ENCODE measurements at regions not wholly inside any gene's neighbourhood (a gene's known extent, or its start where the extent isn't known, plus 50 kb on each side); places are given as distances from the start of the nearest gene placed in this dataset.

DNA sequence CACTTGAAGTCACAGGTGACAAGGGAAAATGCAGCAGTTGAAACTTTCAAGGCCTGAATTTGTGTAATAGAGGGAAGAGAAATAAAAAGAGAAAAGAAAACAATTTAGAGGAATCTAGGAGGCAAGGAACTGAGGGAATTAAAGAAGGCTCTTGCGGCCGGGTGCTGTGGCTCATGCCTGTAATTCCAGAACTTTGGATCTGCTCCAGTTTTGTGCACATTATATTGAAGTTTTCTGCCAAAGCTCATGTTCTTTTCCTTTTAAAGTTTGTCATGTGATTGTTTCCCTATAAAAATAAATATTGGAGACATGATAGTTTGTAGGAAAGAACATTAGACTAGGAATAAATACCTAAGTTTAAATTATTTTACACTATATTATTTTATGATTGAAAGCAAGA is 433.9 kb upstream of the CPEB2 start:
- H3K4me3 ChIP-seq (ENCODE audit: low read length in 3 of 3), result no peak overlapping the region
- FAIRE-seq, result no peak
- DNase-seq, result no peak
- no peaks in the 10 kb centered on the region for H3K4me1 ChIP-seq (ENCODE audit: control insufficient read depth in 2 of 3, insufficient read depth in 2 of 3, low read depth in 1 of 3, low read length in 3 of 3)
- no peaks in the 10 kb centered on the region for H3K27me3 ChIP-seq (ENCODE audit: control insufficient read depth, insufficient read depth, low read length)
- no peak overlapping the region for H3K27ac ChIP-seq (ENCODE audit: low read depth in 2 of 2, low read length in 2 of 2)
- H3K9ac ChIP-seq (ENCODE audit: low read length in 3 of 3), result no peak overlapping the region
- H3K36me3 ChIP-seq (ENCODE audit: control insufficient read depth in 2 of 3, insufficient read depth in 3 of 3, low read length in 3 of 3), result no peaks in the 10 kb centered on the region
- TF ChIP-seq CTCF (IDR thresholded peaks at IDR 0.05; ENCODE audit: borderline replicate concordance, extremely low read depth, insufficient read depth), result no peak
- intact Hi-C loops (cut with DNase I), result no loop called here
- H3K9me3 ChIP-seq (ENCODE audit: control insufficient read depth in 2 of 3, insufficient read depth in 1 of 3, low read length in 3 of 3), result no peaks in the 10 kb centered on the region

DNA sequence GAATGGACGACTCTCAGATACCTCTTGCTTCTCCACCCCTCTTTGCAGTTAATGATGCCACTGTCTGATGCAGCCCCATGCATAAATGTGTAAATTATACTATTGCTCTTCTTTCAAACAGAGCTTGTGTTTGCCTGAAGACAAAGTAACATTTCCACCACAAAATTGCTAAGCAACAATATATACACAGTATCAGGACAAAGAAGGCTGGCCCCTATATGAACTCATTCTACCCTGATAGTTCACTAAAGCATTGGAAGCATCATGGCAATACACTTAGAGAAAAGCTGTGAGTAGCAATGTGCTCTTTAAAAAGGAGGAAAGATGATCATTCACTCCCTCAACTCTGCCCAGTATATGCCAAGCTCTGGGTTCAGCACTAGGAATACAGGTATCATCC is 427.0 kb upstream of the CPEB2 start:
- intact Hi-C loops (cut with DNase I), result no loop called here
- Histone ChIP-seq H3K9me3 (ENCODE audit: control insufficient read depth in 2 of 3, insufficient read depth in 1 of 3, low read length in 3 of 3) (no peaks in the 10 kb centered on the region), H3K36me3 (ENCODE audit: control insufficient read depth in 2 of 3, insufficient read depth in 3 of 3, low read length in 3 of 3) (no peaks in the 10 kb centered on the region), H3K4me3 (ENCODE audit: low read length in 3 of 3) (no peak overlapping the region), H3K4me1 (ENCODE audit: control insufficient read depth in 2 of 3, insufficient read depth in 2 of 3, low read depth in 1 of 3, low read length in 3 of 3) (no peaks in the 10 kb centered on the region), H3K27me3 (ENCODE audit: control insufficient read depth, insufficient read depth, low read length) (no peaks in the 10 kb centered on the region), H3K9ac (ENCODE audit: low read length in 3 of 3) (no peak overlapping the region), H3K27ac (ENCODE audit: low read depth in 2 of 2, low read length in 2 of 2) (no peak overlapping the region)
- TF ChIP-seq CTCF (IDR thresholded peaks at IDR 0.05; ENCODE audit: borderline replicate concordance, extremely low read depth, insufficient read depth), result no peak
- no peak for DNase-seq
- FAIRE-seq, result no peak

DNA sequence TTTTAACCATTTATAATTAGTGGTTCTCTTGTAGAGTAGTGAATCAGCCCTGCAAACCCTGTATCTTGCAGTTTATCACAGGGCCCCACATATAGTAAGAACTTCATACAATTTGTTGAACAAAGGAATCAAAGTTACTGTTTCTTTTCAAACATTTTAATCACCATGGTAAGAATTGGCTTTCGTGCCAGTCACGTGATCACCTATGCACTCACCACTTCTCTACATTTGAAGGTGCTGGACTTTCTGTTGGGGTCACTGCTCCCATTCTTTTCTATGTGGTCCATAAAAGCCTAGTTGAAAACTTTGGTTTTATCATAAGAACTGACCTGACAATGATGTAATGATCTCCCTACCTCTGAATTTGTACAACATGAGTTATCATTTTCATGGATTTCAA is 426.4 kb upstream of the CPEB2 start:
- intact Hi-C loops (cut with DNase I), result no loop called here
- no peak for FAIRE-seq
- no peak overlapping the region for H3K9ac ChIP-seq (ENCODE audit: low read length in 3 of 3)
- no peak overlapping the region for H3K27ac ChIP-seq (ENCODE audit: low read depth in 2 of 2, low read length in 2 of 2)
- no peak overlapping the region for H3K4me3 ChIP-seq (ENCODE audit: low read length in 3 of 3)
- H3K36me3 ChIP-seq (ENCODE audit: control insufficient read depth in 2 of 3, insufficient read depth in 3 of 3, low read length in 3 of 3), result no peaks in the 10 kb centered on the region
- H3K27me3 ChIP-seq (ENCODE audit: control insufficient read depth, insufficient read depth, low read length), result no peaks in the 10 kb centered on the region
- H3K9me3 ChIP-seq (ENCODE audit: control insufficient read depth in 2 of 3, insufficient read depth in 1 of 3, low read length in 3 of 3), result no peaks in the 10 kb centered on the region
- no peaks in the 10 kb centered on the region for H3K4me1 ChIP-seq (ENCODE audit: control insufficient read depth in 2 of 3, insufficient read depth in 2 of 3, low read depth in 1 of 3, low read length in 3 of 3)
- no peak for DNase-seq
- no peak for TF ChIP-seq CTCF (IDR thresholded peaks at IDR 0.05; ENCODE audit: borderline replicate concordance, extremely low read depth, insufficient read depth)

DNA sequence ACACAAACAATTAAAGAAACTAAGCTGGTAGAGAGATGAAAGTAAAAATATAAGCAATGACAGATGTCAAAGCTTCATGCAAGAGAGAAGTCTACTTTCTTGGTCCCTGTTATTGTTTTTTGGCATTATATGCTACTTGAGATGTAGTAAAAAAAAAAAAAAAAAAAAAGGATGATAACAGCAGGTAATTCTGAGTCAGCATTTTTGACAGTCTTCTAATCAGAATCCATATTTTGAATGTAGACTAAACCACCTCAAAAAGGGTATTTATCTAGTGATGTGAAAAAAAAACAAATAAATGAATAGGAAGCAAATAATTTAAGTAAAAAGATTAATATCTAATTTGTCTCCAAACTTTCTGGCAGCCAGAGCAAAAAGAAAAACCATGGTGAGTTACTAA is 422.2 kb upstream of the CPEB2 start:
- FAIRE-seq (no peak), DNase-seq (no peak)
- H3K9ac ChIP-seq (ENCODE audit: low read length in 3 of 3), result no peak overlapping the region
- no peaks in the 10 kb centered on the region for H3K36me3 ChIP-seq (ENCODE audit: control insufficient read depth in 2 of 3, insufficient read depth in 3 of 3, low read length in 3 of 3)
- TF ChIP-seq CTCF (IDR thresholded peaks at IDR 0.05; ENCODE audit: borderline replicate concordance, extremely low read depth, insufficient read depth), result no peak
- H3K4me3 ChIP-seq (ENCODE audit: low read length in 3 of 3), result no peak overlapping the region
- intact Hi-C loops (cut with DNase I), result no loop called here
- H3K4me1 ChIP-seq (ENCODE audit: control insufficient read depth in 2 of 3, insufficient read depth in 2 of 3, low read depth in 1 of 3, low read length in 3 of 3), result no peaks in the 10 kb centered on the region
- no peaks in the 10 kb centered on the region for H3K27me3 ChIP-seq (ENCODE audit: control insufficient read depth, insufficient read depth, low read length)
- no peaks in the 10 kb centered on the region for H3K9me3 ChIP-seq (ENCODE audit: control insufficient read depth in 2 of 3, insufficient read depth in 1 of 3, low read length in 3 of 3)
- H3K27ac ChIP-seq (ENCODE audit: low read depth in 2 of 2, low read length in 2 of 2), result no peak overlapping the region
